GM21515 (cell line): ENCODE measurements at regions not wholly inside any gene's neighbourhood (a gene's known extent, or its start where the extent isn't known, plus 50 kb on each side); places are given as distances from the start of the nearest gene placed in this dataset.
"Not testable (repeated sequence)": the region's sequence is repeated elsewhere in the genome, so short reads cannot be mapped to it uniquely, and the experiment has no call there.

Experiments used
- ATAC-seq: cut with Tn5 transposase; IDR thresholded peaks from one replicate; pipeline ENCODE4 v1.9.1; 2021; ENCODE audit not compliant: unreplicated experiment

DNA sequence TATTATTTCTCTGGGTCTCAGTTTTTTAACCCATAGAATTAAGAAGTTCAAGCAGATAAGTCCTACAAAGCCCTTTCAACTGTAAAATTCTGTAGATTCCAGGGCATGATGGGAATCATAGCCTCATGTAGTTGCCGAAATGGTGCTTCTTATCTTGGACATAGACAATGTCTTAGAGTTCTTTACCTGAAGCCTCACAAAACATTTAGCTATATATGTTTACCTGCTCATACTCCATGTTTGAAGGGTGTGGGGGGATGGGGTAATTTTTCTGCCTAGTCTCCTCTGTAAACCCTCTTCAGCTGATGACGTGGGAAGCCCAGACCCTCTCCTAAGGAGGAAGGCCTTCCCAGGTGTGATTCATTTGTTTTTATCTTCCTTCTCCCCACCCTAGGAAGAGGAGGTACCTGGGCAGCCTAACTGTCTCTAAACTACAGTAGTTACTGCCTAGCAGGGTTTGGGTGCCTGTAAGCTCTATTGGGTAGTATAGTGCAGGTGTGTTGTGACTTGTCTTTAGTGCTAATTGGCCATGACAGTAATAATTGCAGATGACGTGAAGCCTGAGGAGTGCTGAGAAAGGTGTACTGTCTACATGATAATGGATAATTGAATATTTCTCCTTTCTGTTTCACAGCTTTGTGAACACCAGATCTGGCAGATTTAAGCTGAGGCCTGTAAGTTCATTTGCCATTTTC, 230.8 kb downstream of the TFAP2B start:
- ATAC-seq = no peak

DNA sequence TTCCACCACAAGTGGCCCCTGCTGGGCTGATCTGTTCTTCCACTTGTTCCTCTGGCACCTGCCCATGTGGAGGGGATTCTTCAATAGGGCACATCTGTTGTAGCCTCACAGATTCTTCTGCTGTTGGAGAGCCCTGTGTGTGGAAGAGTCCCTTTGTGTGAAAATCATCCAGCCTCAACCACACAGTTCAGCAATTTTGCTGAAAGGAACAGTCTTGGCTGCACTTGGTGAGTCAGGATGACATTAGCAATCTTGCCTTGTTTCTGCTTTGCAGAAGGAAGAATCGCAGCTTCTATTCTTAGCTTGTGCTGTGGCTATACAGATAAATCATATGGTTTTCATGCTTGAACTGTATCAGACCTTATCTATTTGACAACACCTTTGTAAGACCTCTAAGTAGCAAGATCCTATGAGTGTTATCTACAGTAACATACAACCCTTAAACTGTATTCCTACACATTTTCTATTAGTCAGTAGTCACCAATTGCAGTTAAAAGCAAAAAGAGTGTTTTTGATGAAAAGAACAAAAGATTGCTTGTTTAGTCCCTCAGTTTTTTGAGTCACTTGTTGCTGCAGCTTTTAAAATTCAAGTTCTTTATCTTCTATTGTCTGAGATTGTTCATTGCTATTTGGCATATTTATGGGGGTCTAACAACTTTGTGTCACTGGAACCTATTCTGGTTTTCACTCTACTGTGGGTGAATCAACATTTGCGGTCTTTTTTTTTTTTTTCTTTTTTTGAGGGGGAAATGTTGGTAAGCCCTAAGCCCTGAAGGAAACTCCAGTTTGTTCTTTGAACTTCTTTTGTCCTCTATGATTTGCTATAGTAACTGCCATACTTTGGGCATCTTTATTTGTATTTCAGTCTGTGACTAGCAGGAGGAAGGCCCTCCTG, 231.6 kb downstream of the TFAP2B start:
- ATAC-seq = no peak

DNA sequence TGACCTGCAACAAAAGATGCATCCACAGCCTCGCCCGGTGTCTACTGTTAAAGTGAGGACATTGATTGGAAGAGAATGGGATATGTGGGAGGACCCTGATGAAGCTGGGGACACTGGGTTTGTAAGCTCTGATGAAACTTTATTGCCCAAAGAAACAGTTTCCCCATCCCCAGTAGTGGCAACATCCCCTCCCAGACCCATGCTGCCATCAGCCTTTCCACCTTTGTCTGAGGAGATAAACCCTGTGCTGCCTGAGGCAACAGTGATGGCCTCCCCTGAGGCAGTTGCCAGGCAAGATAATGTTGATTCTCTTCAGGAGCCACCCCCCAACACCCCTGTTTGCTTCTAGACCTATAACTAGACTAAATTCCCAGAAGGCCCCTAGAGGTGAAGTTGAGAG, 234.0 kb downstream of the TFAP2B start:
- not testable (repeated sequence) for ATAC-seq

DNA sequence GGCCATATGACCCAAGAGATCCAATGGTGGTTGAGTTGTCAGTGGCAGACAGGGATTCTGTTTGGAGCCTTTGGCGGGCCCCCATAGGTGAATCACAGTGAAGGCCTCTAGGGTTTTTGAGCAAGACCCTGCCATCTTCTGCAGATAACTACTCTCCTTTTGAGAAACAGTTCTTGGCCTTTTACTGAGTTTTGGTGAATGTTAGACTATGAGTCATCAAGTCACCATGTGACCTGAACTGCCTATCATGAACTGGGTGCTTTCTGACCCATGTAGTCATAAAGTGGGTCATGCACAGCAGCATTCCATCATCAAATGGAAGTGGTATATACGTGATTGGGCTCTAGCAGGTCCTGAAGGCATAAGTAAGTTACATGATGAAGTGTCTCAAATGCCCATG, 236.6 kb downstream of the TFAP2B start:
- ATAC-seq = not testable (repeated sequence)

DNA sequence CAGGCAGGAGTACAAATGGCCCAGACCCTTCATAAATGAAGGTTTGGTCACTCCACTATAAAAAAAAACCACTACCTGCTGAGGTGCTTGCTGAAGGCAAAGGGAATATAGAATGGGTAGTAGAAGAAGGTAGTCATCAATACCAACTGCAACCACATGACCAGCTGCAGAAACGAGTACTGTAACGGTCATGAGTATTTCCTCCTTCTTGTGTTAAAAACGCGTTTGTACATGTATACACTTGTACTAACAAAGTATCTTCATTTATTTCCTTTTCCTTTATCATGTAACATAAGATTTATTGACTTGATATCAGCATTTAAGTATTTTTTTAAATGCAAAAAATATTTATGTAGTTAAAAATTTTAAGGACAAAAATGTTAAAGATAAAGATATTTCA, 238.6 kb downstream of the TFAP2B start:
- no peak for ATAC-seq

DNA sequence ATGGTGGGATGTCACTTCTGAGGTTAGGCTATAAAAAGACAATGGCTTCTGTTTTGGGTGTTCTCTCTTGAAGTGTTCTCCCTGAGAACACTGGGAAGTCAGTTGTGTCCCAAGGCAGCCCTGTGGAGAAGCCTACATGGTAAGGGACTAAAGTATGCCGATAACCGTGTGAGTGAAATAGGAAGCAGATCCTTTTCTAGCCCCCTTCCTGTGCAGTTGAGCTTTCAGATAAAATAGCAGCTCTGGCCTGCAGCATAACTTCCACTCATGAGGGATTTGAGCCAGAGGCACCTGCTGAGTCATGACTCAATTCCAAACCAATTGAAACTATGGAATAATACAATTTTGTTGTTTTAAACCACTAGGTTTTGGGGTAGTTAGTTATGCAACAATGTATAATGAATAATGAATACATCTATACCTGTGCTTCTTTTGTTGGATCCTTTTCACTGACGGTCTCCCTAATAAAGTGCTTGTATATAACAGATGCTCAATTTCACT, 241.6 kb downstream of the TFAP2B start:
- no peak for ATAC-seq

DNA sequence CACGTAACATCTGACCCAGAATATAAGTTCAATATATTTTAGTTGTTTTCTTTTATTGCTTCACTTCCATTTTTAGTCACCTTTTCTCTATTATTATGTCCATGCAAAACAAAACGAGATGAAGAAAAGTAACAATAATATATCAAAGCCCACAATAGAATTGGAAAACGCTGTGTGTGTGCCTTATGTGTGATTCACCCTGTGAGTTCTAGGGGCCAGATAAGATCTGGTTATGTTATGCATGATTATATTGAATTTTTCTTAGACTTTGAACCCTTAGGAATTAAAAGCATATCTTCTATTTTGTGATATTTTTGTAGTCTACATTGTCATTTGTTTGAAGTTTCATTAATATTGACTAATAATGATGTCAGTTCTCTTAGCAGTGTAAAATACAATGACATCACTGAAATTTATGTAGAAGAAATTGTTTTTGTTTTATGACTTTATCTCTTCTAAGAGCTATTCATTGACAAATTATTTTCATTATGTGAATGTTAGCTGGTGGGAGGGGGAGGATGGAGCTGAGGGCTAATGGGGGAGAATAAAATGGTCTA, 243.6 kb downstream of the TFAP2B start:
- no peak for ATAC-seq

DNA sequence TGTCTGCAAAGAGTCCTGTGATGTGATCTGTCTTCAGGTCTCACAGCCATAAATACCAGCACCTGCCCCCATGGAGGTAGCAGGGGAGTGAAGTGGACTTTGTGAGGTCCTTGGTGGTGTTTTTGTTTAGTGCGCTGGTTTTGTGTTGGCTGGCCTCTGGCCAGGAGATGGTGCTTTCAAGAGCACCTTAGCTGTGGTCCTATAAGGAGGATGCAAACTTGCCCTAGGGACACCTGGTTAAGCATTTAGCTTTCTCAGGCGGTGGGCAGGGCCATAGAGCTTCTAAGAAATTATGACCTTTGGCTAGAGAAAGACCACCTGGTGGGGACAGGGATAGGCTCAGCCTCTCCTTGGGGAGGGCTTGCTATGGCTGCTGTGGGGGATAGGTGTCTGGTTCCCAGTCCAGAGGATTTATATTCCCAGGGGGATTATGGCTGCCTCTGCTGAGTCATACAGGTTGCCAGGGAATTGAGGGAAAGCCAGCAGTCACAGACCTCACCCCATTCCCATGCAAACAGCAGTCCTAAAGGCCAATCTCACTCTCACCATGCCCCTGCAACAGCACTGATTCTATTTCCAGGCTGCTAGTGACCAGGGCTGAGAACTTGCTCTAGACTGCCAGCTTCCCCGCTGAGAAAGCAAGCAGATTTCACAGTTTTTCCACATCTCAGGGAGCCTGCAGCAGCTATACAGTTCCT, 259.3 kb downstream of the TFAP2B start:
- ATAC-seq = no peak

DNA sequence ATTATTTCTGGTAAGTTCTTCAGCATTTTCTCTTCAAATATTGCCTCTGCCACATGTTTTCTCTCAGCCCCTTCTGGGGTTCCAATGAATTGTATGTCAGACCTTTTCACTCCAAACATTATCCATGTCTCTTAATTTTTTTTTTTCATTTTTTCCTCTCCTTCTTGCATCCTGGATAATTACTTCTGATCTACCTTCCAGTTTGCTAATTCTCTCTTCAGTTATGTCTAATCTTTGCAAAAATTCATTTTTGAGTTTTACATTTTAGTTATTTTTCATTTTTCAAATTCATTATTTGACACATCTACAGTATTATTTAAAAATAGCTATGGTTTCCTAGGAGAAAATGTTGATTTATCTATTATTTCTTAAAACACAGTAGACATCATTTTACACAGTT, 271.7 kb downstream of the TFAP2B start:
- no peak for ATAC-seq

DNA sequence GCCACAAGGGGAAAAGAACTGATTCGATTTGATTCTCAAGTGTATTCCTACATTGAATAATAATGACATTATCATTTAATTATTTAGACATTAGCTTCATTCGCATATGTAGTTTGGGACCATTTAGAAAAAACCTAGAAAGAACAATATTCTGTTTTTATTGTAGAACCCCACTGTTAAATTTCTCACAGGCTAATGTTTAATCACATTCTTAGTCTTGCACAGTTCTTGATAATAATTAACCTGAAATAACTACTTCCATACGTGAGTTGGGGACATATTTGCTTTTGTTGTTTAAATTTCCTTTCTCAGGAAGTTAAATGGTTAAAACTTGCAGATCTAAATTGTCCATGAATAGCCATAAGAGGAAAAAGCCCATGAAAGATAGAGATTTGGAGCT, 275.2 kb downstream of the TFAP2B start:
- no peak for ATAC-seq

DNA sequence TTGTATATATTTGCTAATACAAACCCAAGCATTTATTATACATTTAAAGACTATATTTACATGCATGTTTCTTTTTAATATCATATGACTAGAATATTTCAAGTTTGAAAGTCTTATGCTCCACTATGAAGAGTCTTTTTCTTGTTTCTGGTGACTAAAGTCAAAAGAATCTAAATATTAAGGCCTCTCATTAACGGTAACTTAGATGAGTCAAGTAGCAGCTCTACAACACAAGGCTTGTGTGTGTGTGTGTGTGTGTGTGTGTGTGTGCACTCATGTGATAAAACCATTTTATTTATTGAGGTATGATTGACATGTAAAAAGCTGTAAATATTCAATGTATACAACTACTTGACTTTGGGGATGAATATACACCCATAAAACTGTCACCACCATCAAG, 275.6 kb downstream of the TFAP2B start:
- ATAC-seq = no peak

DNA sequence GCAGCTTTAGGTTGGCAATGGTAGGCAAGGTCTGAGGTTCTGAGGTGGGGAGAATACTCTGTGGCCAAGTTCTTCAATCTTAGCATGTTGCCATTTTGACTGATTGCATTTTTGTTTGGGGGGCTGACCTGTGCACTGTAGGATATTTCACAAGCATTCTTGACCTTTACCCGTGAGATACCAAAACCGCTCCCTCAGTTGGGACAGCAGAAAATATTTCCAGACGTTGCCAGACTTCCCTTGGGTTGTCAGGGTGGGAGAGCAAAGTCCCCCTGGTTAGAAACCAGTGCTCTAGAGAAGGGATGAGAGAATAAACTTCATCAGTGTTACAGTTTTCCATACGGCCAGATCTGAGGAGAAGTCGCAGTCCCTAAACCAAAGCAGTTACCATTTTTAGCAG, 279.6 kb downstream of the TFAP2B start:
- ATAC-seq = no peak

DNA sequence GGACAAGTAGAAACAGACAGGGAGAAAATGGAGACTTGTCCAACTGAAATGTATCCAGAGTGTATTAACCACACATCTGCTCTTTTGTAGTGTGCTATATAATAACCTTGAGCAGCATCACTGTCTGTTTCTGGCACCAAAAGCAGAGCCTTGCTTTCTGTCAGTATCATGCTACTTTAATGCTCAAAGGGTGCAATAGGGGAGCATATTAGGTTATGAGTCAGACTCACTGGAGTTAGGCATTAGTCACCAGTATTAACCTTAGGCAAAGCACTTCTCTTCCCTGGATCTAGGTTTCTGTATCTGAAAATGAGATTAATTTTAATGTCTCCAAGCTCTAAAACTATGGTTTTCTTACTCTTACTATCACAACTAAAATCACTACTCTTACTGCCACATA, 280.1 kb downstream of the TFAP2B start:
- no peak for ATAC-seq

DNA sequence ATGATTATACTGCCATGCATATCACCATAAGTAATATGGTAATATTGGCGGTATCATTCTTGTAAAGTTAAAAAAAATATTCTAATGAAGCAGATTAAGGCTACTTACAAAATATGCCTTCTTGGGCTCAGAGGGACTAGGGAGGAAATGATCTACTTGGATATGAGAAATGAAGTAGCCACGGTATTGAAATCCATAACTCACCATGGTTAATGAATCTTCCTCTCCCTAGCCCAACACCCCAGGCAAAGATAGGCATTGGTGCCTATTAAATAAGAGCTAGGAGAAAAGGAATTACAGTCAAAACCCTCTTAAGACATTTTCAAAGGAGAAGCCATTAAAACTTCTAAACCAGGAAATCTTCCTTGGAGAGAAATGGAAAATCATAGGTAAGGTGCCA, 280.5 kb downstream of the TFAP2B start:
- ATAC-seq = no peak

DNA sequence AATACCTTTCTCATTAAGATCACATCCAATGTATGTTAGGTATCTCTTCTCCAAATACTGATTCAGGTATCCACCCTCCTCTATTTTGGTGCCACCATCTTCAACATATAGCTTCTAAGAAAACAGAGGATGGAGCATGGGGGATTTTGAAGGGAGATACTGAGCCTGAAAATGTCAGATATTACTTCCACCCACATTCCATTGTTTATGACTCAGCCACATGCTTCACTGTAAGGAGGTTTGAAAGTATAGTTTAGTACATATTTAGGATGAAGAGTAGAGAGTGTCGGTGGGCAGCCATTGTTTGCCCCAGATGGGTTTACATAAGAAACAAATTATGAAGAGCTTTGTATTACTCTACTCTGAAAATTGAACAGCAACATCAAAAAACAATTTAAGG, 286.7 kb downstream of the TFAP2B start:
- no peak for ATAC-seq

DNA sequence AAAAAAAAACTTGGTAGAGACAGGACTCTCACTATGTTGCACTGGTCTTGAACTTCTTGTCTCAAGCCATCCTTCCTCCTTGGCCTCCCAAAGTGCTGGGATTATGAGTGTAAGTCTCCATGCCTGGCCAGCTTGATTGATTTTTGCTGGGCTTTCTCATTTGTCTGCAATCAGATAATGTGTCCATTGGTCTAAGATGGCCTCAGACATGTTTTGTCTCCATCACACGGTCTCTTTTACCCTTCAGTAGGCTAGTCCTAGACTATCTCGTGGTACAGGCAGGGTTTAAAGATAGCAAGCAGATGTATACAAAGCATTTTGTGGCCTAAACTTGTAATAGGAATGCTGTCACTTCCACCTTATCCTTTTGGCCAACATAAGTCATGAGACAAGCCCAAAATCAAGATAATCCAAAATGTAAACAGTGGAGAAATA, 289.1 kb downstream of the TFAP2B start:
- ATAC-seq = no peak

DNA sequence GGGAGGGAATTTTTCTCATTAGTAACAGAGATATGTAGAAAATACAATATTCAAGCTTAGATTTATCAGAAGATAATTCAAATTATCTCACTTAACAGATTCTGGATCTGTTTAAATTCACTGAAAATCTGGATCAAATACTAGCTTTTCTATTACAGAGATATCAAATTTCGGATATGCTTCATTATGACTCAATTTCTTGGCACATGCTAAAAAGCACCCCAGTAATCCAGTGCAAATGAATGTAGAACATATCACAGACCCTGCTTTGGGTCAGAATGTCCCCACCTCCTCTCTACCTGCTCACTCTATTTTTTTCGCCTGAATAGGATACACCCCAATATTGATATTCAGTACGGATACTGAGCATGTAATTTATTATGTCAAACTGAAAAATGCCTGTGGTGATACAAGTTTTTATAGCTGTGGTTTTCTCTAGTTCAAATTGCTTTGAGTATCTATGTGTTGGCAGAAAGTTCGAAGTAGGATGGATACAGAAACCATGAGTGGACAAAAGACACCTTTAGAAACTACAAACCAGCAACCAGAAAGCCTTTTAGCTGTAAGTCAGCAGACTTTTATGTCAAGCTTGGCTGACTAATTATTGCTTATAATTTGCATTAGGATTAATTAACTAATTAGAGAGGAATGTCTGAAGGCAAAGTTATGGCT, 290.0 kb downstream of the TFAP2B start:
- ATAC-seq = no peak

DNA sequence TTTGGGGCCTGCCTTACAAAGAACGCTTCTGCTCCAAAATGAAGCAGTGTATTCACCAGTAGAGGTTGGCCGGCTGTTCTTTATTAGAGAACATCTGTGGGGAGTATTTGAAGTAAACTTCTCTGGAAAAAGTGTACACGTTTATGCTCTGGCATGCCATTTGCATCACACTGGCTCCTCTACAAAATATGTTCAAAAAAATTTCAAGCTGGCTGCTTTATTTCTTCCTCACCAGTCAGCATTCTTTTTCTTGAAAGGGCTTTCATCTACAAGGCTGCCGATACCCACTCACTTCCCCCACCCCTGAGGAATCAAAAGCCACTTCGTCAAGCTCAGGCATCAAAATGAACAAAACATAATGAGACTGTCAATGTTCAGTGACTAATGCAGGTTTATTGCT, 294.1 kb downstream of the TFAP2B start:
- ATAC-seq = no peak

DNA sequence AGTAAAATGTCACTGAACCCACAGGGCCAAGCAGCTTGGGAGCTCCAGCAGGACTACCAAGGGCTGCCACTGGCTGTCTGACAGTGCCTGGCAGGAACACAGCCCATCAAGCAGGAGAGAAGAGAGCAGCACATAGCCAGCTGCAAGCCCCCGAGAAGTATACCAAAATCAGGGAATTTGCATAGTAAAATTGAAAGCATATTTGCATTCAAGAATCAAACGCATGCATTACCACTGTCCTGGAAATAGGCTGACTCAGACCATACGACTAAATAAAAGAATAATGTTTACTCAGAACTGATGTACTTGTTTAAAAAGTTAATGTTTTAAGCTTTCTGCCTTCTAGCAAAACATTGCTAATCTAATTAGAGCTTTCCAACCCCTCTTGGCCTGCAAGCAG, 298.1 kb downstream of the TFAP2B start:
- no peak for ATAC-seq

DNA sequence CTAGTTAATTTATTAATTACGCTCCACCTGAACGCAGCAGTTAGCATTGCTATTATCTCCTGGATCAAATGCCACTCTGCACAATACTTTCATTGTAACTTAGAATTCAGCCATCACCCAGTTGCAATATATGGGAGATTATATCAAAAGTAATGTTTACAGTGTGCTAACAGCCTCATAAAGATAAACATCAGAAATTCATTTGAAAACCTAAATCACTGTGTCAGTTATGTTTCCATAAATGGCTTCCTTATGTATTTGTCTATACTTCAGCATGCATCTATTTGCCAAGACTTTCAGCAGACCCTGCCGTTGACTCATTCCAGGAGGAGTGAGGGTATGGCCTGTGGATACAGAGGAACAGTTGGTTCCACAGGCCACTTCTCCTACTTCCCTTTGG, 300.1 kb downstream of the TFAP2B start:
- ATAC-seq = no peak

DNA sequence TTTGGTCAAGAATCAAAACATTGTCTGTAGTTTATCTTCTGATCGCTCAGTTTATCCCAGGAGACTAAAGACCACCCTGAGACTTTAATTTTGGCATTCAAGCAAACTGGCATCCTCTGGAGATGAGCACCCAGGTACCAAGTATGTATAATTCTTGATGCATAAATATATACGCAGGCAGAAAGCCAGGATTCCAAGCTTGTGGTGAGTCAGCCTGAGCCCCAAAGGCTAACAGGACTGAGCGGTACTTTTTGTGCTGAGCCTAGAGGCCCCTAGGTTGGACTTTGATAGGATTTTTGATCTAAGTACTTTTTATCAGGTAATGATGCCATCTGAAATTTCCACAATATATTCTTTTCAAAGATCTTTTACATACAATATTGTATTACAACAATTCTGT, 301.3 kb downstream of the TFAP2B start:
- ATAC-seq = no peak
